NOMO-1 treated with dmso at 0.1 percent for 144 hours (cell line): ENCODE measurements at regions not wholly inside any gene's neighbourhood (a gene's known extent, or its start where the extent isn't known, plus 50 kb on each side); places are given as distances from the start of the nearest gene placed in this dataset.
"Not testable (repeated sequence)": the region's sequence is repeated elsewhere in the genome, so short reads cannot be mapped to it uniquely, and the experiment has no call there.

Experiments used
- DNase-seq: peaks from one replicate; lab custom pipeline; 2025; ENCODE audit not compliant: unreplicated experiment; lab: John Stamatoyannopoulos, UW

DNA sequence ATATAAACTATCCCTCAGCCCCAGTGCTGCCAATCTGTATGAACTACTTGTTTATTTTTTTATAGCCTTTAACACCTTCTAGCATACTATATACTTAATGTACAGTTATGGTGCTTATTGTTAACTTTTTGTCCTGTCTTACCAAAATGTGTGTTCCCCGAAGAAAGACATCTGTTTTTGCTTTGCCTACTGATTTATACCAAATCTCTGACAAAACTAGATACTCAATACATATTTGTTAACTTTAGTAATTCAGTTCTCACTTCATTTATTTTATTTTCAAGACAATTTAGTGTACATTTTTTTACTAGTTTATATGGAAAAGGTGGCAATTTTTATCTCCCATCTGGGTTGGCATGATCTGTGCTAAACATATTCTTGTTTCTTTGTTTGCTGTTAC, 824.3 kb upstream of the ATXN8OS start:
- DNase-seq: no peak

DNA sequence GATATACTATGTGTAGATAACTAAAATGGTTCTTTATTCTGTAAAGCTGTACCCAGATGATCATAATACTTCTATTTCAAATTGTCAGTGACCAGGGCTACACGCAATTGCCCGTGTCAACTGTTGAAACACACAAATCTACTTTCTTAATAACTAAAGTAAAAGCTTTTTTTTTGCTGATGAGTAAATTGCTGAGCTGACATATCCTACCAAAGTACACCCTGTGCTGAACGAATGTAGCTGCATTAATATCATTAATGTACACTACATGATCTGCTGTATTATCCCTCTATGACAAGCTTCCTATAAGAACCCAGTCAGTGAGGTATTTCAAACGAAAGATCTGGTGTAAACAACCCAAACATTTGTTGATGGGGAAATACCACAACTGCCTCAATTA, 827.2 kb upstream of the ATXN8OS start:
- DNase-seq: no peak

DNA sequence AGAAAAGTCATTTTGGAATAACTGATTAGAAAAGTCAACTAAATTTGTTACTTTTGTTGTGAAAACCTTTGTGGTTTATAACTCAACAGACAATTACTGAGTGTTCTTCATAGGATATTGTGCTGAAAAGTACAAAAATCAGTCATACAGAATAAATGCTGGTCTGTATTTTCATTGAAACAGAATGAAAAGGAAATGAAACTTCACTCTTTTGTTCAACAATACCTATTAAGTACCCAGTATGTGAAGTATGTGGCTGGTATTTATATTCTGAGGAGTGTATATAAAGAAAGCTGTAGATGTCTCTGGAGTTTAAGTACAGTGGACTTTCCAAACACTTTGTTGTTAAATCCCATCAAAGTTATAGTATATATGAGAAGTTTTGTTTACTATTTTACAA, 828.4 kb upstream of the ATXN8OS start:
- DNase-seq: no peak

DNA sequence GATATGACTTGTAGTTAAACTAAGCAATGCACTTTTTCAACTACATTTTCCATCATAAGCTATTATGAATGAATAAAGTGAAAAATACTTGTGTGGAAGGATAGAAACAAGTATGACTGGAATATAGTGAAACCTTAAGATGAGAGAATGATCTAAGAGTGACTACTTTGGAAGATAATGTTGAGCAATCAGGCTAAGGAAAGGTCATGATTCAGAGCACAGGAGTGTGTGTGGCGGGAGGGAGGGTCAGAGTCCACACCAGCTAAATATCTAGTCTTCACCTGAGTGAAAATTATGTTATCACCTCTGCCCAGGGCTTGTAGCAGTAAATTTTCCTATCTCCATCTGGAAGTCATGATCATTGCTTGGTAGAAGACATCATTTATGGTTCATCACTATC, 833.4 kb upstream of the ATXN8OS start:
- no peak for DNase-seq

DNA sequence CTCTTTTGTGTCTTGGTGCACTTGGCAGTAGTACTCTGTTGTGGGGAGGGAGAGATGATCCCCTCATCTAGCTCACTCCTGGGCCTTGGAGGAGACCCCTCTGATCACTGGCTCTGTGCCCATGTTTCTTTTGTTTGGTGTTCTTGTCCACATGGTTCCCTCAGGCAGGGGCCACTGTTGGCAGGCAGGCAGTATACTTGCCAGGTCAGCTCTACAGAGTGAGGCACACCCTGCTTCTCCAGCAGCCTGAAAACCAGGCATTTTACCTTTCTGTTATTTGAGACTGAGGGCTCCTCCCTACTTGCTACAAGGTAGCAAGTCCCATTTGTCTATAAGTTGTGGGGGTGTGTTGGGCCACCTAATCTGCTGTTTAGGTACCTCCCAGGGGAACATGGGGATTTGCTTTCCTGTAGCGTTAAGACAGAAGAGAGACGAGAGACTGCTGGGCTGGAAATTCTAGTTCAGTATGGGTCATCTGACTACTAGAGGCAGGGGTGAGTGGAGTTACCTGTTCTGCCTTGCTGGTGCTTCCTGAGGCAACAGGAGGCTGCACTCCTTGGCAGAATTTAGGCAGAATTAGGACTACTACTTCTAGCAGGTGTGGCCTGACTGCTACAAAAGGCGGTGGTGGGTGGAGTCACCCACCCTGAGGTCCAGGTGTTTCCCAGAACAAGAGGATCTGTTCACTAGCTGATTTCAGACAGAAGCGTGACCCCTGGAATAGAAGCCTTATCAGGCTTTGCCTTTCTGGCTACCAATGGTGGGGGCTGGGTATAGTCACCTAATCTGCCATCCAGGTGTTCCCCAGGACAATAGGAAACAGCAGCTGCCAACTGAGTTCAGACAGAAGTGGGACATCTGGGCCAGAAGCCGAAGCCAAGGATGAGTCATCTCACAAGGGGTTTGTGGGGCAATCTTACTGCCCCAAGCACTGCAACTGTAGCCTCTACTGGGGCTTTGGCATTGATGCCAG, 843.0 kb upstream of the ATXN8OS start:
- DNase-seq: no peak

DNA sequence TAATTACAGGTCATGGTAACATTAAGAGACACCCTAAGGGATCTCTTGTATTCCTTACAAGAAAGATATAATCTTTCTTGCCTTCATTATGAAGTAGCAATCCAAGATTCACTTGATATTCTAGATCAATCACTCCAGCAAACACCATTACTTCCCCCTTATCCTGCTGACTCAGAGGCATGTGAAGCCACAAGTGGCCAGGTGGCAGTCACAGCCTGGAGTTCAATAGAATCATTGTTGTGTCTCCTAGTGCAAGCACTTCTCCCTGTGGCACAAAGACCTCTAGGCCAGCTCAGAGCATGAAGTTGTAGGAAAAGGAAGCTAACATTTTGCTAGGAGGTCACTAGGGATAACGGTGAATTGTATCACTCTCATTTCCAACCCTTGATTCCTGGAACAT, 864.3 kb upstream of the ATXN8OS start:
- DNase-seq: no peak

DNA sequence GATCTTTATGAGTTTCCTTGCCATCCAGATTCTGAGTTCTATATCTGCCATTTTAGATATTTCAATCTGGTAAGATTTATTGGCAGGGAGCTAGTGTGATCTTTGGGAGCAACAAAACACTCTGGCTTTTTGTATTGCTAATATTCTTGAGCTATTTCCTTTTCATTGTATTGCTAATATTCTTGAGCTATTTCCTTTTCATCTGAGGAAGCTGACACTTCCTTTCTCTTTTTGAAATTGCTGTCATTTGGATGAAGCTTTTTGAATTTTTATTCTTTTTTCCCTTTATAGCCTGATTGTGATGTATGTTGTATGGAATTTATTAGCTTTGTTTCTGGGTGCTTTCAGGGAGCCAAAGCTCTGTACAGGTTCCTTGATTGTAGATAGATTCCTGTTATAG, 873.5 kb upstream of the ATXN8OS start:
- DNase-seq: no peak

DNA sequence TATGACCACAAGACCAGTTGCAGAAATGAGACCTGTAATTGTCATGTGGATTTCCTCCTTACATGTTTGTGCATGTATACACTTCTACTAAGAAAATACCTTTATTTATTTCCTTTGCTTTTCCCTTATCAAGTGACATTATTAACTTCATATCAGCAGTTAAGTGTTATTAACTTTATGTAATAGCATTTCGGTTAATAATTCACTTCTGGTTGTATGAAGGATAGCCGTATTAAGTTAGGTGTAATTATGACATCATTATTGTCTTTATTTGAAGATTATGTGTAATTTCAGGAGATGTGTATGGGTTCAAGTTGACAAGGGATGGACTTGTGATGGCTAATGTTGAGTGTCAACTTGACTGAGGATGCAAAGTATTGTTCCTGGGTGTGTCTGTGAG, 881.2 kb upstream of the ATXN8OS start:
- no peak for DNase-seq

DNA sequence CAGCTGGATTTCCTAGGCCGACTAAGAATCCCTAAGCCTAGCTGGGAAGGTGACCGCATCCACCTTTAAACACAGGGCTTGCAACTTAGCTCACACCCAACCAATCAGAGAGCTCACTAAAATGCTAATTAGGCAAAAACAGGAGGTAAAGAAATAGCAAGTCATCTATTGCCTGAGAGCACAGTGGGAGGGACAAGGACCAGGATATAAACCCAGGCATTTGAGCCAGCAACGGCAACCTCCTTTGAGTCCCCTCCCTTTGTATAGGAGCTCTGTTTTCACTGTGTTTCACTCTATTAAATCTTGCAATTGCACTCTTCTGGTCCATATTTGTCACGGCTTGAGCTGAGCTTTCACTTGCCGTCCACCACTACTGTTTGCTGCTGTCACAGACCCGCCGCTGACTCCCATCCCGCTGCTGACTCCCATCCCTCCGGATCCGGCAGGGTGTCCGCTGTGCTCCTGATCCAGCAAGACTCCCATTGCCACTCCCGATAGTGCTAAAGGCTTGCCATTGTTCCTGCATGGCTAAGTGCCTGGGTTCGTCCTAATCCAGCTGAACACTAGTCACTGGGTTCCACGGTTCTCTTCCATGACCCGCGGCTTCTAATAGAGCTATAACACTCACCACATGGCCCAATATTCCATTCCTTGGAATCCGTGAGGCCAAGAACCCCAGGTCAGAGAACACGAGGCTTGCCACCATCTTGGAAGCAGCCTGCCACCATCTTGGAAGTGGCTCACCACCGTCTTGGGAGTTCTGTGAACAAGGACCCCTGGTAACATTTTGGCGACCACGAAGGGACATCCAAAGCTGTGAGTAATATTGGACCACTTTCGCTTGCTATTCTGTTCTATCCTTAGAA, 885.8 kb upstream of the ATXN8OS start:
- DNase-seq: not testable (repeated sequence)

DNA sequence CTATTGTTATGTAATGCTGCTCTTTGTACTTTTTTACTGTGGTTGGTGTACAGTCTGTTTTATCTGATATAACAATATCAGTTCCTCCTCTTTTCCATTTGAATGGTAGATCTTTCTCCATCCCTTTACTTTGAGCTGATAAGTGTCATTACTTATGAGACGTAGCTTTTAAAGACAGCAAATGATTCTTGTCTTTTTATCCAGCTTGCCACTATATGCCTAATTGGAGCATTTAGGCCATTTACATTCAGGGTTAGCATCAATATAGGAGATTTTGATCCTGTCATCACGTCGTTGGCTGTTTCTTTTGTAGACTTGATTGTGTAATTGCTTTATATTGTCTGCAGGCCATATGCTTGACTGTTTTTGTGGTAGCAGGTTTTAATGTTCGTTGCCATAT, 894.2 kb upstream of the ATXN8OS start:
- no peak for DNase-seq

DNA sequence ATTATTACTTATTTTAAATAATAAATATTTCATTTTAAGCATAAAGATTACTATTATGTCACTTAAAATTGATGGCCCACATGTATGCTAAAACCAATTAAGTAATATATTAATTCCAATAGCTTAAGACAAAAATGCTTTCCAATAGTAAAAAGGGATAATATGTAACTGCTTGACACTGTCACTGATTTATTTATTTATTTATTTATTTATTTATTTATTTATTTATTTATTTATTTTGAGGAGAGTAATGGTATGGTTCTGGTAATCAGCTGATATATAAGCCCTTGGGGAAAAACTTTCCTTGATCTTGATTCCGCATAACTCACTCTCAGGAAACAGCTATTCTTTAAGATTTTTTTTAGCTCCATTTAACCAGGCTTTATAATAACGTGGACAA, 903.0 kb upstream of the ATXN8OS start:
- no peak for DNase-seq

DNA sequence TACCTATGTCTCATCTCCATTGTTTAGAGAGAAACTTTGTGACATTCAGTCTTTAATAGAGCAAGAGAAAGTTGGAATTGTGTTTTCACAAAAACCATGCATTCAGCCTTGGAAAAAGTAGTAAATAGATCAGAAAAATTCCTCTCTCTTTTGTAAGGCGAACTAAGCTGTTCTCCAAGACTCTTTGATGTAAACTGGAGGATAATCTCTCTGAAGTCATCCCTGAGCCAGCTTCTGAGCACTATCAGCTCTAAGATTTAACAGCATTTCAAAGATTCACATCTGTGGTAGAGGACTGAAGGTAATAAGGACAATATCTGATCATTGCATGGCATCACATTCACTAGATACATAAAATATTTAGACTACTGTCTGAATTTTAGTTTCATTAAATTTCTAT, 904.6 kb upstream of the ATXN8OS start:
- DNase-seq: no peak

DNA sequence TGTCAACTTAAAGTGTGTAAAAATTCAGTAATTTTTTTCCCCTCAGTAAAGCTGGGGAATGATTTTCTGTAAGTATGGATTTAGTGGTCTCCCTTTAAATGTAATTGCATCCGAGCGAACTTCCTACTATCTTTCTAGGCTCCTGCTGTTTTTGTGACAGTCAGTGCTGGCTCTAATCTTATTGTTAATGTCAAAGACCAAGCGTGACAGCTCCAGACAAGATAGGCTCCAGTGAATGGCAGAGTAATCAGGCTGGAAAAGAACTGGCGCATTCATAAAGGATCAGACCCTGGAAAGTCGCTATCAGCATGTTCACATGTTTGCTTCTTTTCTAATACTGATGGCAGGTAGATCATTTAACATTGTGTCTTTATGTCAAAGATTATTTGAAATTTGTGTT, 908.0 kb upstream of the ATXN8OS start:
- no peak for DNase-seq

DNA sequence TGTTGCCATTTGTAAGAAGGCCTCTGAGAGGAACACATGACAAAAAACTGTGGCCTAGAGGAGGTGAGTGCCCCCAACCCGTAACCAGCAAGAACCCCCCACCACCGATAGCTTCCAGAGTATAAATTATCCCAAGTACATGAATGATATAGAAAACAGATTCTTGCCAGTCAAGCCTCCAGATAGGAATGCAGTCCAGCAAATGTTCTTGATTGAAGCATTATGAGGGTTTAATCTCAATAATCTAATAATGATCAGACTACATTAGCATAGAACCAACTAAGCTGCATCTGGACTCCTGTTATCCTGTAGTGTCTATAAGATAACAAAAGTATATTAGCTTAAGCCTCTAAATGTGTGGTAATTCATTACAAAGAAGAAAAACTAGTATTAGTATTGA, 908.9 kb upstream of the ATXN8OS start:
- no peak for DNase-seq

DNA sequence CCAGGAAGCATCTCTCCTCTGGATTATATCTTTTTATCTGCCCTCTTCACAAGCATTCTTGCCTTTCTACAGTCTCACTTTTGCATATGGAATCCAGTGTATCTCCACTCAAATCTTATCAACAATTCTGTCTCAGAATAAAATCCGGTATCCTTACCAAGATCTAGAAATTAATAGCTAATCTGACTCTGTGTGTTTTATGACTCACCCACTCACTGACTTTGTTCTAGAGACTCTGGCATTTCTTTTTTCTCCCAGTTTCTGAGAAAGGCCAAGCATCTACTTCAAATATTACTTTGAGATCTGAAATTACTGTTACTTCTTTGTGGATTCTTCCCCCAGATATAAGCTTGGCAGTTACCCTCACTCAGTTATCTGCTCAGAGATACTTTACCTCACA, 913.5 kb upstream of the ATXN8OS start:
- no peak for DNase-seq

DNA sequence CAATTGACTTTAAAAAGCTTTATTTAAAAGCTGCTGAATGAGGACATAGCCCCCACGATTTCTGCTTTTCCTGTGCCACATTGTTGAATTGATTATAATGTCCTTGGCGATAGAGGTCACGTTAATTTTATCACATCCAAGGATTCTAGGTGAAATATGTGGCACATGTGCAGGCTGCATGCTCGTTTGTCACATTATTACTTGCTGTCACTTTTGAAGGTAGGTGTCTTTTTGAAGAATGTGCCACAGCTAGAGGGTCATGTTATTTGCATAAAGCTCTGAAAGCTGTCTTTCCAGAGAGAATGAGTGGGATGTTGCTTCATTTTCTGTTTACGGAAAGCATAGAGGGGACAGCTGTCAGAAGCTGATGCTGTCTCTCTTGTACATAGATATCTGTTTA, 927.6 kb upstream of the ATXN8OS start:
- no peak for DNase-seq

DNA sequence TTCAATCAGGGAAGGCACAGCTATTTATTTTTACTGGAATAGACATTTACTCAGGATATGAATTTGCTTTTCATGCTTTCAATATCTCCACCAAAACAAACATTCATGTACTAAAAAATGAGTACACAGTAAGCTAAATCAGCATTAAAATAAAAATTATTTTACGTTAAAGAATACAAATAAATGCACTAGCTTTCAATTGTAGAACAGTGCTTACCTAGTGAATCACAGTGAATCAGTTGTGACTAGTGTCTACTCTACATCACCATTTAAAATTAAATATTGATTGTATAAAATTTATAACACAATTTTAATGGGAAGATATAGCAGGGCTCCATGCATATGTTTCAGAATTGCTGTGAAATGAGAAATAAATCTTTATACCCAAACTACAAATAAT, 929.6 kb upstream of the ATXN8OS start:
- no peak for DNase-seq

DNA sequence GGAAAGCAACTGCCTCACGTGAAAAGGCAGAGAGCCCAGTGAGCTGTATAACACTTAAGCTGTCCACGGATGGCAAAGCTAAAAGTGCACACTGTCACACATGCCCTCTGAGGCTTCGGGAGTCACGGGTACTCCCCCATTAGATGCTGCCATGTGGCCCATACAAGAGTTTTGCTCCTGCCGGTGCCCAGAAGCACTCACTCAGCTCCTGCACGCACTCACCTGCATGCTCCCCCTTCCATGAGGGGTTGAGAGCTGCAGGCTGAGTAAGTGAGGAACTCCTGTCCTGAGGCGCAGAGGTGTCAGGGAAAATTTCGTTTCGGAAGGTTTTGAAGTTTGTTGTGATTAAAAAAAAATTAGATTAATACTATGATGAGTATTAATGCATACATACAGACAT, 939.2 kb upstream of the ATXN8OS start:
- no peak for DNase-seq

DNA sequence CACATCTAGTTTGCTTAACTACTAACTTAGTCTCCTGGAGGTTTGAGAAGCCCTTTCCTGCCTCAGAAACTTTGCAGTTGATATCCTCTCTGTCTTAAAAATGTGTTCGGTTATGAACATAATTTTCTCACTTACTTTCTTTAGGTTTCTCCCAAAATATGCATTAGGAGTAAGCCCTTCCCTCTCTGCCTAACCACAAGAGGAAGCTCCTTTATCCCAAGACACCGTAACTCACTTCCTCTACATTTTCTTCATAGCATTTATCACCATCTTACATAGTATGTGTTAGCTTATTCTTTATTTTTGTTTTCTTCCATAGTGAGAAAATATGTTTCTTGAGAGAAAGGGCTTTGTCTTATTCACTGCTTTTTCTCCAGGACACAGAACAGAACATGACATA, 952.5 kb upstream of the ATXN8OS start:
- DNase-seq: no peak

DNA sequence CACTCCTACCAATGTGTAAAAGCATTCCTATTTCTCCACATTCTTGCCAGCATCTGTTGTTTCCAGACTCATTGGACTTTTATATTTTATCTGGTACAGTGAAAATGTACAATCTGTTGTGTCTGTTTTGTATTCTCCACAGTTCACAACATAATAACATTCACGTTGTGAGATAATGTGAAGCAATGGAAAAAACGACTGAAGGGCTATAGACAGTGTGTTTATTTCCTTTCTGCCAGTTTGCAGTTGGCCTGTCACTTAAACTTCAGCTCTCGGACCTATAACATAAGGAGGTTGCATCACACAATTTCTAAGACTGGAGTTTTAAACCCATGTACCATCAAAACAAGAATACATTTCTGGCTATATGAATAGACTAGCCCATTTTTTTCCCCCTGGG, 965.5 kb upstream of the ATXN8OS start:
- DNase-seq: no peak

DNA sequence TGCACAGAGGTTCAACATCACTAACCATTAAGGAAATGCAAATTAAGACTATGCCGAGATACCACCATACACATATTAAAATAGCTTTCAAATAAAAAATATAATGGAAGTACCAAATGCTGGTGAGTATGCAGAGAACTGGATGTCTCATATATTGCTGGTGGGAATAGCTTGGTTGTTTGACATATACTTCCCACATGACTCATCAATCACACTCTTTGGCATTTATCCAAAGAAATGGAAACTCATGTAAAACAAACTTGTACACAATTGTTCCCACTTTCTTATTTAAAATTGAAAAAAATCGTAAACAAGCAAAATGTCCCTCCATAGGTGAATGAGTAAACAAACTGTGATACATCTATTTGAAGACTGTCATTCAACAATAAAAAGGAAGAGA, 982.6 kb upstream of the ATXN8OS start:
- no peak for DNase-seq

DNA sequence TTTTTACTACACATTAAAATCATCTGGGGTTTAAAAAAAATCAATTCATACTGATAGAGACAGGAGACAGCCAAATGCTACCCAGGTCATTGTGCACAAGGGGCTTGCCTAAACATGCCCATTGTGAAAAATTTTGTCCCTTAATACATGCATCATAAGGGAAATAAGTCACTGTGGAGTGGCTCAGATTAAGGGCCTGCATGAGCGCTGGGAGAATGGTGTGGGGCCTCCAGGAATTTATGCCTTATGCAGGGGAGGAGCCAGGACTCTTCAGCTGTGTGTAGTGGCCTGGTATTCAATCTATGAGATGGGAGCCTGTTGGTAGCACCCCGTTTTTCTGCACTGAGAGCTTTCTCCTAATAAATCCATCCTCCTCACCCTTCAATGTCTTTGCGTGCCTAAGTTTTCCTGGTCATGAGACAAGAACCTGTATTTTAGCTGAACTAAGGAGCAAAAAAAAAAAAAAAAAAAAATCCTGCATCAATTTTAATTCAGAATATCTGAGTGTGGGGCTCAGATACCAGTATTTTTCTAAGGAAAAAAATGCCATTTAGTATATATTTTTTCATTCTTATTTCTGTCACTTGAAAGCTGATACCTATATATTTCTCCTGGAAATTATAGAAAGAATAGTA, 997.6 kb upstream of the ATXN8OS start:
- no peak for DNase-seq
